ENCODE measurements at regions not wholly inside any gene's neighbourhood (a gene's known extent, or its start where the extent isn't known, plus 50 kb on each side); places are given as distances from the start of the nearest gene placed in this dataset.

DNA sequence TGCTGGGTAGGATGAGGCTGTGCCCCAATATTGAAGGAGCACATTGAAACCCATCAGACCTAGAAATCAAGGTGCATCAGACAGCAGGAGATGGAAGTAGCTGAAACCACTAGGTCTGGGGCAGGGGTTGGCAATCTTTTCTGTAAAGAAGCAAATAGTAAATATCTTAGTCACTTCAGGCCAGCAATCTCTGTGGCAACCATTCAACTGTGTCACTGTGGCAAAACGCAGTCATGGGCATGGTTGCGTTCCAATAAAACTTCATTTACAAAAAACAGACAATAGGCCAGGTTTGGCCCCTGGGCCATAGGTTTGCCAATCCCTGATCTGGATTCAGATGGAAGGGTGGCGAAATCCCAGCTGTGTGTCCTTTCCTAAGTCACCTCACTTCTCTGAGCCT, 397.3 kb downstream of the MED13L start:
- TF ChIP-seq MAFK (IDR thresholded peaks at IDR 0.05; ENCODE audit: partially characterized antibody) (no peak), POLR2A (IDR thresholded peaks at IDR 0.05; ENCODE audit: low read length) (no peak), MAZ (IDR thresholded peaks at IDR 0.05; ENCODE audit: borderline replicate concordance, low read depth, low read length) (no peak), E2F6 (IDR thresholded peaks at IDR 0.05; ENCODE audit: borderline replicate concordance, low read depth) (no peak), CTCF (IDR thresholded peaks at IDR 0.05) (no peak), HOXB5 (CRISPR knock-in tag; IDR thresholded peaks at IDR 0.05) (no peak), RAD21 (conservative IDR thresholded peaks at IDR 0.05 in 1 of 2, IDR thresholded peaks at IDR 0.05 in 1 of 2) (no peak), PHF8 (IDR thresholded peaks at IDR 0.05; ENCODE audit: borderline replicate concordance, low read depth) (no peak), SMC3 (IDR thresholded peaks at IDR 0.05) (no peak)

Measured in A549 (cell line).